A673 (cell line): ENCODE measurements at regions not wholly inside any gene's neighbourhood (a gene's known extent, or its start where the extent isn't known, plus 50 kb on each side); places are given as distances from the start of the nearest gene placed in this dataset.

Source experiments
- BruUV-seq: library from RNA; stranded (reverse); fragments of 400-500 nt; replicated peaks from 2 replicates; lab custom pipeline; 2021; lab: Mats Ljungman, UMichigan
- CTCF ChIA-PET: fragments of 300-600 bp; sonication (Branson Sonifier 250); formaldehyde crosslinking; loops from one replicate; lab custom pipeline; 2022; ENCODE audit warnings: antibody characterized with exemption; lab: Charles Lee
- POLR2A ChIA-PET: fragments of 300-600 bp; sonication (Branson Sonifier 250); formaldehyde crosslinking; loops from one replicate; lab custom pipeline; 2022; ENCODE audit warnings: antibody characterized with exemption; ENCODE audit not compliant: low non-redundant PET; lab: Charles Lee
- DNase-seq: peaks from one replicate; pipeline ENCODE4 v3.0.0-alpha.2; 2015; ENCODE audit warnings: low spot score
- H3K27ac ChIP-seq: fragments of 200-600 bp; sonication (generic); 2 replicates; pipeline ENCODE4 v1.5.1; 2016; ENCODE audit warnings: mixed run types, low read depth, mild to moderate bottlenecking, mixed read lengths, antibody characterized with exemption, low read length; ENCODE audit not compliant: poor library complexity, severe bottlenecking
- H3K27me3 ChIP-seq: fragments of 200-600 bp; sonication (generic); replicated peaks from 2 replicates; pipeline ENCODE4 v1.6.1; 2017; ENCODE audit warnings: mixed run types, low read depth, mild to moderate bottlenecking, mixed read lengths, antibody characterized with exemption, low read length; ENCODE audit not compliant: insufficient read depth, poor library complexity
- H3K36me3 ChIP-seq: fragments of 200-600 bp; sonication (generic); 2 replicates; pipeline ENCODE4 v1.6.1; 2016; ENCODE audit warnings: mixed run types, mild to moderate bottlenecking, mixed read lengths, antibody characterized with exemption, low read length; ENCODE audit not compliant: insufficient read depth, poor library complexity, severe bottlenecking
- H3K4me1 ChIP-seq: fragments of 200-600 bp; sonication (generic); 2 replicates; pipeline ENCODE4 v1.6.1; 2017; ENCODE audit warnings: mixed run types, mild to moderate bottlenecking, mixed read lengths, antibody characterized with exemption, low read length; ENCODE audit not compliant: insufficient read depth, poor library complexity, severe bottlenecking
- H3K4me3 ChIP-seq: fragments of 200-600 bp; sonication (generic); 2 replicates; pipeline ENCODE4 v1.5.1; 2016; ENCODE audit warnings: low read depth, mixed run types, mild to moderate bottlenecking, mixed read lengths, low read length; ENCODE audit not compliant: poor library complexity, severe bottlenecking
- H3K9me3 ChIP-seq: fragments of 200-600 bp; sonication (generic); 2 replicates; pipeline ENCODE4 v1.6.1; 2016; ENCODE audit warnings: mixed run types, low read depth, mild to moderate bottlenecking, mixed read lengths, antibody characterized with exemption, low read length; ENCODE audit not compliant: poor library complexity, severe bottlenecking
- CTCF ChIP-seq: fragments of 300-800, 200-600 bp; sonication (generic); conservative IDR thresholded peaks from 2 replicates; pipeline ENCODE4 v1.5.1; 2017; ENCODE audit warnings: low read depth, mild to moderate bottlenecking, antibody characterized with exemption, low read length, moderate library complexity, mixed read lengths
- EZH2 ChIP-seq: fragments of 200-600 bp; sonication (generic); IDR thresholded peaks from 2 replicates; pipeline ENCODE4 v1.6.1; 2017; ENCODE audit warnings: borderline replicate concordance, low read depth, mild to moderate bottlenecking, mixed read lengths, antibody characterized with exemption, low read length; ENCODE audit not compliant: poor library complexity, severe bottlenecking
- intact Hi-C: fragments of 100-400 bp; cut with micrococcal nuclease; formaldehyde crosslinking; loops from one replicate; pipeline ENCODE4 v1.10.0; 2022; ENCODE audit not compliant: unreplicated experiment

DNA sequence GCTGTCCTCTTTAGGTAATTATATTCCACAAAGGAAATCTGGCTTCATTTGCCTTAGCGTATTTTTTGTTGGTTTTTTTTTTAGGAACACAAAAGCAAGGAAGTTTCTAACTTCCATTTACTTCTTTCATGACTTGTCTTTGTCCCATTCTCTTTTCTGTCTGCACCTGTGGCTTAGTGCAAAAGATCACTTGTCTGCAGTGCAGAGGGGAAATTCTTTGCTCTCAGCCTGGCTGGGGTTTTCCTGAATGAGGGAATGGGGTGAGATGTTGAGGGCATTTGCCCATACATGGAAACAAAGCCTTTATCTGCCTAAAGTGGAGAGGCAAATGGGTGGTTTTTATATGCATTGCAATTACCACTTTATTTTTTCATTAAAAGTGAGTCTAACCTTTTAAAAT, 361.1 kb upstream of the IGFBP3 start:
- TF ChIP-seq EZH2 (no peak), CTCF (no peak)
- Histone ChIP-seq H3K4me1 (no peaks in the 10 kb centered on the region), H3K27ac (no peak overlapping the region), H3K9me3 (no peaks in the 10 kb centered on the region), H3K36me3 (no peaks in the 10 kb centered on the region), H3K4me3 (no peak overlapping the region), H3K27me3 (no peaks in the 10 kb centered on the region)
- BruUV-seq: no TSS peak
- ChIA-PET POLR2A (no interaction called here), CTCF (no interaction called here)
- intact Hi-C loops: no loop called here
- DNase-seq: no peak

GRCh38 chr7:46281071-46281470, 360.0 kb upstream of the IGFBP3 start:
- TF ChIP-seq EZH2 (no peak), CTCF (no peak)
- DNase-seq: no peak
- H3K4me3 ChIP-seq: no peak overlapping the region
- POLR2A ChIA-PET: interaction anchor here (0.6 kb wide), 1 partner anchor 77 kb away, joined by 19 read pairs; no protein-coding TSS in a partner anchor
- no peaks in the 10 kb centered on the region for H3K36me3 ChIP-seq
- CTCF ChIA-PET: no interaction called here
- no peaks in the 10 kb centered on the region for H3K27me3 ChIP-seq
- intact Hi-C loops: no loop called here
- no TSS peak for BruUV-seq
- no peak overlapping the region for H3K27ac ChIP-seq
- H3K4me1 ChIP-seq: no peaks in the 10 kb centered on the region
- no peaks in the 10 kb centered on the region for H3K9me3 ChIP-seq

DNA sequence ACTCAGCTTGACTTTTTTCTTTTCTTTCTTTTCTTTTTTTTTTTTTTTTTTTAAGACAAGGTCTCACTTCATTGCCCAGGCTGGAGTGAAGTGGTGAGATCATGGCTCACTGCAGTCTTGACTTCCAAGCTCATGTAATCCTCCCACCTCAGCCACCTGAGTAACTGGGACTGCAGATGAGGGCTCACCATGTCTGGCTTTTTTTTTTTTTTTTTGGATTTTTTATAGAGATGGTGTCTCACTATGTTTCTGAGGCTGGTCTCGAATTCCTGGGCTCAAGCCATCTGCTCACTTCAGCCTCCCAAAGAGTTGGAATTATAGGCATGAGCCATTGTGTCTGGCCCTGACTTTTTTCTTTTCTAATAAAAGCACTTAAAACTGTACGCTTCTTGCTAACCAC, 358.2 kb upstream of the IGFBP3 start:
- CTCF ChIA-PET: no interaction called here
- no peak for DNase-seq
- Histone ChIP-seq H3K4me3 (no peak overlapping the region), H3K9me3 (no peaks in the 10 kb centered on the region), H3K27ac (no peak overlapping the region), H3K27me3 (no peaks in the 10 kb centered on the region), H3K36me3 (no peaks in the 10 kb centered on the region), H3K4me1 (no peaks in the 10 kb centered on the region)
- POLR2A ChIA-PET: no interaction called here
- TF ChIP-seq CTCF: no peak
- TF ChIP-seq EZH2: no peak
- intact Hi-C loops: no loop called here
- no TSS peak for BruUV-seq
